Duodenal mucosa (tissue), 2 donors: ENCODE measurements at regions not wholly inside any gene's neighbourhood (a gene's known extent, or its start where the extent isn't known, plus 50 kb on each side); places are given as distances from the start of the nearest gene placed in this dataset.

Experiments used
- H3K27ac ChIP-seq: one replicate; pipeline ENCODE4 v1.7.0; 2013; ENCODE audit warnings: low read depth, low read length
- H3K27me3 ChIP-seq, 2 donors: one replicate each; pipeline ENCODE4 v1.7.0; 2013; ENCODE audit warnings: low read length in 2 of 2, control low read depth in 1 of 2; ENCODE audit not compliant: insufficient read depth in 2 of 2, control insufficient read depth in 1 of 2
- H3K36me3 ChIP-seq, 2 donors: one replicate each; pipeline ENCODE4 v1.7.0; 2013; ENCODE audit warnings: low read length in 2 of 2, control low read depth in 1 of 2; ENCODE audit not compliant: insufficient read depth in 2 of 2, control insufficient read depth in 1 of 2
- H3K4me1 ChIP-seq, 2 donors: one replicate each; pipeline ENCODE4 v1.7.0; 2013; ENCODE audit warnings: low read length in 2 of 2, control low read depth in 1 of 2; ENCODE audit not compliant: insufficient read depth in 2 of 2, control insufficient read depth in 1 of 2
- H3K4me3 ChIP-seq, 2 donors: one replicate each; pipeline ENCODE4 v1.7.0; 2013; ENCODE audit warnings: low read length in 2 of 2, low read depth in 1 of 2
- H3K9ac ChIP-seq, 2 donors: one replicate each; pipeline ENCODE4 v1.7.0; 2013; ENCODE audit warnings: low read length in 2 of 2, low read depth in 1 of 2
- H3K9me3 ChIP-seq, 2 donors: one replicate each; pipeline ENCODE4 v1.7.0; 2013; ENCODE audit warnings: low read length in 2 of 2, control low read depth in 1 of 2; ENCODE audit not compliant: control insufficient read depth in 1 of 2

- Histone ChIP-seq H3K9ac (no peak overlapping the region), H3K9me3 (no peaks in the 10 kb centered on the region), H3K36me3 (no peaks in the 10 kb centered on the region), H3K27me3 (no peaks in the 10 kb centered on the region), H3K4me3 (no peak overlapping the region), H3K4me1 (no peaks in the 10 kb centered on the region), H3K27ac (no peak overlapping the region)
Observed at GRCh38 chr14:25120261-25120660, 70.3 kb upstream of the STXBP6 start.

DNA sequence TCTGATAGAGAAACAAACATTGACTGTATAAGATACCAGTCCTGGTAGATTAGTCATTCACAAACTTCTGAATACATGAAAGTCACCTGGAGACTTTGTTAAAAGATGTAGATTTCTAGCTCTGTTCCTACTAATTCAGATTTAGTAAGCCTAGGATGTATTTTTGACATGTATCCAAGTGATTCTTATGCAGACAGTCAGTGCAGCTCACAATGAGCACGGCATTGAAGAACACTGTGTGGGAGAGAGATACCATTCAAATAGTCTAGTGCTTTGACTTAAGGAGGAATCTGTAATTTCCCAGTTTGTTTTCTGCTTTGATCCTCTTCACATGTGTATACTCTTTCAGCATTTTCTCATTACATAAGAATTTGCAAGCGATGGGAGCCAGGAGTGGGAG, 68.7 kb upstream of the STXBP6 start:
- no peak overlapping the region for H3K4me3 ChIP-seq
- no peaks in the 10 kb centered on the region for H3K4me1 ChIP-seq
- no peaks in the 10 kb centered on the region for H3K36me3 ChIP-seq
- no peak overlapping the region for H3K27ac ChIP-seq
- H3K9me3 ChIP-seq: no peaks in the 10 kb centered on the region
- no peaks in the 10 kb centered on the region for H3K27me3 ChIP-seq
- H3K9ac ChIP-seq: no peak overlapping the region

DNA sequence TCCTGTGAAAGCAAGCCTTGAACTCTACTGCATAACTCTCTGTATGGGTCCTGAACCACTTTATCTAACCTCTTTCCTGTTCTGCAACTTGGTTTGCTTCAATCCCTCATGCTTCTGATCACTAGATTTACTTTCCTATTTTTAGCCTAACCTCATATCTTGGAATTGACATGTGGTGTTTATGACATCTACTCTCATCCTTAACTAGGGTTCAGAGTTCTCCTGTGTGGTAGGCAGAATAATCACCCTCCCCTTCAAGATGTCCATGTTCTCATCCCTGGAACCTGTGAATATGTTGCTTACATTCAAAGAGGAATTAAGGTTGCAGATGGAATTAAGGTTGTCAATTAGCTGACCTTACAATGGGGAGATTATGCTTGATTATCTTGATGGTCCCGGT, 67.4 kb upstream of the STXBP6 start:
- no peak overlapping the region for H3K4me3 ChIP-seq
- no peaks in the 10 kb centered on the region for H3K36me3 ChIP-seq
- no peaks in the 10 kb centered on the region for H3K27me3 ChIP-seq
- peaks cover 0 to 4% of the 10 kb centered on the region in 2 donors for H3K4me1 ChIP-seq
- no peak overlapping the region for H3K9ac ChIP-seq
- H3K9me3 ChIP-seq: no peaks in the 10 kb centered on the region
- no peak overlapping the region for H3K27ac ChIP-seq

GRCh38 chr14:25116607-25117006, 66.7 kb upstream of the STXBP6 start:
- Histone ChIP-seq H3K36me3 (no peaks in the 10 kb centered on the region), H3K9ac (no peak overlapping the region), H3K9me3 (no peaks in the 10 kb centered on the region), H3K4me3 (no peak overlapping the region), H3K4me1 (peaks cover 0 to 4% of the 10 kb centered on the region in 2 donors), H3K27me3 (no peaks in the 10 kb centered on the region), H3K27ac (no peak overlapping the region)

DNA sequence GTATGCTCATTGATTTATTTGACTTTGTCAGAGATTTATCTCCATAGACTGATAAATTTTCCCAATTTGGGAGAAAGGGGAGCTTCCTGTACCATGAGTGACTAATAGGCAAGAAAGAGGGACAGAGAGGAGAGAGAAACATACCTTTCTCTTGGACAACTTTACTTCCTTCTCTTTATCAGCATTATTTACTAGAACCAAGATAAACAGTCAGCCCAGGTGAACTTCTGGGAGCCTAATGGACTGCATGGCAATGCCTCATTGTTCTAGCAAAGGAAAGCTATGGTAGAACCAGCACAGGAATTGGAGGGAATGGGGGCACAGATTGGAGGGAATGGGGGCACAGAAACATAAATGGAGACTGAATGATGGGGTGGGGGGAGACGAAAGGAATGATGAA, 63.4 kb upstream of the STXBP6 start:
- no peak overlapping the region for H3K4me3 ChIP-seq
- H3K9ac ChIP-seq: no peak overlapping the region
- no peak overlapping the region for H3K27ac ChIP-seq
- no peaks in the 10 kb centered on the region for H3K36me3 ChIP-seq
- peaks cover 0 to 4% of the 10 kb centered on the region in 2 donors for H3K4me1 ChIP-seq
- no peaks in the 10 kb centered on the region for H3K9me3 ChIP-seq
- H3K27me3 ChIP-seq: no peaks in the 10 kb centered on the region

DNA sequence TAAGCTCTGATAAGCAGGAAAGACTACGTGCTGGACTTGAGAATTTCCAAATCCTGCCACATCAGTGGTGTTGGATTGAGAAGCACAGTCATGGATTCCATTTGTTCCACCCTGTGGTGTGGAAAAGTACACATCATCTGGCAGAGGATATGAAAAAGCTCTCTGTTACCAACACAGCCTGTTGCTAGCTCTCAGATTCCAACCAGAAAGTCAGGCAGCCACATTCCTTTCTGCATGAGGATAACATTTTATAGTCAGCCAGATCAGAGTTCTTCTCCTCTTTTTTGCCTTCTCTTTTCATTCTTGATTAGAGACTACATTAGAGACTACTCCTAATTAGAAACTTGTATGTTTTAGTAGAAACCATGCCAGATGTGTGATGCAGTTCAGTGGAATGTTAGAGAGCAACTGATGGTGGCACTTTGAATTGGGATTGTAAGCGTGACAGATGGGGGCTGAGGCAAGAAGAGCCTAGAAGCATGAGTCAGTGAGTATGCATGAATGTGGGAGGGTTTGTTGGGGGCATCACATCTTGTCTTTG, 61.2 kb upstream of the STXBP6 start:
- H3K27ac ChIP-seq: no peak overlapping the region

GRCh38 chr14:25110106-25110505, 60.2 kb upstream of the STXBP6 start:
- Histone ChIP-seq H3K9ac (no peak overlapping the region), H3K4me3 (no peak overlapping the region), H3K9me3 (no peaks in the 10 kb centered on the region), H3K4me1 (peaks cover 0 to 4% of the 10 kb centered on the region in 2 donors), H3K36me3 (no peaks in the 10 kb centered on the region), H3K27ac (no peak overlapping the region), H3K27me3 (no peaks in the 10 kb centered on the region)

More for the DNA sequence above, 61.2 kb upstream of the STXBP6 start:
- Histone ChIP-seq H3K9ac (no peak overlapping the region), H3K4me1 (peaks cover 0 to 4% of the 10 kb centered on the region in 2 donors), H3K27me3 (no peaks in the 10 kb centered on the region), H3K9me3 (no peaks in the 10 kb centered on the region), H3K4me3 (no peak overlapping the region), H3K36me3 (no peaks in the 10 kb centered on the region)

DNA sequence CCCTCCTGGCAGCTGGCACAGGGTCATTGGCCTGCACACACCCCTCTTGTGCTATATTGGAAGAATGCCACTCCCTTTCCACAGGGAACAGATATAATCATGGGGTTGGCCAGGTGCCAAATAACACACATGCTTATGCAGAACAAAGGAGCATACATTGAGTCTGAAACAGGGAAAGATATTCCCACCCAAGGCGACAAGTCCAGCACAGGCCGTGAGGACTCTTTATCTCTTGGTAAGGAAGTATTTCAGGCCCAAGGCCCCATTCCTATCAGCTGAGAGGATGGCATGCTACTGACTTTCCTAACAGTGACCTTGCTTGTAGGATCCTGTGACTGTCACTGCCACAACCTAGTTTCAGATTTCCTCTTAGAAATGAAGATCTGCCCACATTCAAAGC, 59.0 kb upstream of the STXBP6 start:
- Histone ChIP-seq H3K9me3 (no peaks in the 10 kb centered on the region), H3K4me3 (no peak overlapping the region), H3K27ac (no peak overlapping the region), H3K36me3 (no peaks in the 10 kb centered on the region), H3K4me1 (peaks cover 0 to 4% of the 10 kb centered on the region in 2 donors), H3K9ac (no peak overlapping the region), H3K27me3 (no peaks in the 10 kb centered on the region)

GRCh38 chr14:25108291-25108690, 58.3 kb upstream of the STXBP6 start:
- no peaks in the 10 kb centered on the region for H3K9me3 ChIP-seq

DNA sequence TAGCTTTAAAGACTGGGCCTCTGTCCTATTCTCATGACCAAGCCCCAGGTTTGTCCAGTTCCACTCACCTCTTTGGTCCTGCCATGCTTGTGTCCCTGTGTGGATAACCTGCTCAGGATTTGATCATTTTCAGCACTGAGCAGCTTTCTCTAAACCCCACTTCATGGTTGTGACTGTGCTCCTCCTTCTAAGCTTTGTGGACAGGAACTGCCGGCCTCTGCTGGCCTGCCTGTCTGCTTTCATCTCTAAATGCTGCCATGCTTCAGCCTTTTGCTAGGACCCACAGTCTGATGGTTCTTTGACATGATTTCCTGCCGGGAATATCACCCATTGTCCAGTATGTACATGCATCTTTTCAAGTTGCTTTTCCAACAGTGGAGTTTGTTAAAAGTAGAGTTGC, 53.9 kb upstream of the STXBP6 start:
- Histone ChIP-seq H3K9me3 (no peaks in the 10 kb centered on the region), H3K4me1 (no peaks in the 10 kb centered on the region), H3K4me3 (no peak overlapping the region), H3K27ac (no peak overlapping the region), H3K27me3 (no peaks in the 10 kb centered on the region), H3K9ac (no peak overlapping the region), H3K36me3 (no peaks in the 10 kb centered on the region)

More at GRCh38 chr14:25108291-25108690, 58.3 kb upstream of the STXBP6 start:
- Histone ChIP-seq H3K27me3 (no peaks in the 10 kb centered on the region), H3K36me3 (no peaks in the 10 kb centered on the region), H3K4me1 (peaks cover 0 to 1% of the 10 kb centered on the region in 2 donors), H3K27ac (no peak overlapping the region), H3K4me3 (no peak overlapping the region), H3K9ac (no peak overlapping the region)

GRCh38 chr14:25103271-25103670, 53.3 kb upstream of the STXBP6 start:
- Histone ChIP-seq H3K4me1 (no peaks in the 10 kb centered on the region), H3K36me3 (no peaks in the 10 kb centered on the region), H3K9me3 (no peaks in the 10 kb centered on the region), H3K4me3 (no peak overlapping the region), H3K27ac (no peak overlapping the region), H3K9ac (no peak overlapping the region), H3K27me3 (no peaks in the 10 kb centered on the region)
